PFSK-1 (cell line): ENCODE measurements at regions not wholly inside any gene's neighbourhood (a gene's known extent, or its start where the extent isn't known, plus 50 kb on each side); places are given as distances from the start of the nearest gene placed in this dataset.

Experiments
- FOXP2 ChIP-seq: optimal IDR thresholded peaks from 2 replicates; pipeline ENCODE3; 2011; ENCODE audit warnings: borderline replicate concordance, control low read depth, inconsistent platforms; ENCODE audit not compliant: insufficient read depth; ENCODE audit errors: extremely low read length, extremely low read depth
- POLR2AphosphoS5 ChIP-seq: IDR thresholded peaks from 2 replicates; pipeline ENCODE4 v1.6.1; 2012; ENCODE audit warnings: low read depth, mild to moderate bottlenecking, control low read depth, low read length, moderate library complexity
- SIN3A ChIP-seq: IDR thresholded peaks from 2 replicates; pipeline ENCODE4 v1.6.1; 2012; ENCODE audit warnings: mild to moderate bottlenecking, low read length, moderate library complexity, borderline replicate concordance; ENCODE audit not compliant: insufficient read depth
- TAF1 ChIP-seq: IDR thresholded peaks from 2 replicates; pipeline ENCODE4 v1.6.1; 2012; ENCODE audit warnings: low read length, control low read depth, borderline replicate concordance; ENCODE audit not compliant: insufficient read depth
- TF ChIP-seq, protein P1 (sequence below), 2 experiments: IDR thresholded peaks; 2 replicates each; pipeline versions ENCODE4 v1.6.1 to v1.8.0; 2011 to 2012; ENCODE audit warnings: low read depth in 2 of 2, low read length in 2 of 2, control low read depth in 1 of 2, inconsistent platforms in 1 of 2, mild to moderate bottlenecking in 1 of 2, moderate library complexity in 1 of 2; ENCODE audit not compliant: insufficient read depth in 1 of 2

GRCh38 chr12:18146363-18146762, 56.4 kb upstream of the RERGL start:
- TF ChIP-seq, protein P1, sequence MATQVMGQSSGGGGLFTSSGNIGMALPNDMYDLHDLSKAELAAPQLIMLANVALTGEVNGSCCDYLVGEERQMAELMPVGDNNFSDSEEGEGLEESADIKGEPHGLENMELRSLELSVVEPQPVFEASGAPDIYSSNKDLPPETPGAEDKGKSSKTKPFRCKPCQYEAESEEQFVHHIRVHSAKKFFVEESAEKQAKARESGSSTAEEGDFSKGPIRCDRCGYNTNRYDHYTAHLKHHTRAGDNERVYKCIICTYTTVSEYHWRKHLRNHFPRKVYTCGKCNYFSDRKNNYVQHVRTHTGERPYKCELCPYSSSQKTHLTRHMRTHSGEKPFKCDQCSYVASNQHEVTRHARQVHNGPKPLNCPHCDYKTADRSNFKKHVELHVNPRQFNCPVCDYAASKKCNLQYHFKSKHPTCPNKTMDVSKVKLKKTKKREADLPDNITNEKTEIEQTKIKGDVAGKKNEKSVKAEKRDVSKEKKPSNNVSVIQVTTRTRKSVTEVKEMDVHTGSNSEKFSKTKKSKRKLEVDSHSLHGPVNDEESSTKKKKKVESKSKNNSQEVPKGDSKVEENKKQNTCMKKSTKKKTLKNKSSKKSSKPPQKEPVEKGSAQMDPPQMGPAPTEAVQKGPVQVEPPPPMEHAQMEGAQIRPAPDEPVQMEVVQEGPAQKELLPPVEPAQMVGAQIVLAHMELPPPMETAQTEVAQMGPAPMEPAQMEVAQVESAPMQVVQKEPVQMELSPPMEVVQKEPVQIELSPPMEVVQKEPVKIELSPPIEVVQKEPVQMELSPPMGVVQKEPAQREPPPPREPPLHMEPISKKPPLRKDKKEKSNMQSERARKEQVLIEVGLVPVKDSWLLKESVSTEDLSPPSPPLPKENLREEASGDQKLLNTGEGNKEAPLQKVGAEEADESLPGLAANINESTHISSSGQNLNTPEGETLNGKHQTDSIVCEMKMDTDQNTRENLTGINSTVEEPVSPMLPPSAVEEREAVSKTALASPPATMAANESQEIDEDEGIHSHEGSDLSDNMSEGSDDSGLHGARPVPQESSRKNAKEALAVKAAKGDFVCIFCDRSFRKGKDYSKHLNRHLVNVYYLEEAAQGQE (IDR thresholded peaks at IDR 0.05; ENCODE audit: insufficient read depth in 1 of 2, low read depth in 2 of 2, low read length in 2 of 2): no peak
- TF ChIP-seq POLR2AphosphoS5 (no peak), TAF1 (no peak), FOXP2 (no peak), SIN3A (no peak)

DNA sequence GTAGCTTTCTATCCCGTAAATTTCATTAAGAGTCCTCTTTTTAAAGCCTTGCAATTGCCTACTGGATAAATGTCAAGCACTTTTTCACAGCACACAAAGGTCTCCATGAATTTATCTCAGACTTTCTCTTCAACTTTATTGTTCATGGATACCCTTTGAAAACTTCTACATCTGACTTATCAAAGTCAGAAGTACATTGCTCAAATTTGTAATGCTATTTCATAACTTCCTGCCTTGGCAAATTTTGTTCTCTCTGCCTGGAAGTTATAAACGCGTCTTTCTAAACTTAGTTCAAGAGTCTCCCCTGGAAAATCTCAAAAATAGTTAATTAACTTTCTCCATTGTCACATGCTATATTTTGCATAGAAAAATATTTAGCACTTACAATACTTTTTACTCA, 55.9 kb upstream of the RERGL start:
- TF ChIP-seq POLR2AphosphoS5: no peak
- no peak for TF ChIP-seq SIN3A
- TF ChIP-seq, protein P1 (IDR thresholded peaks at IDR 0.05; ENCODE audit: insufficient read depth in 1 of 2, low read depth in 2 of 2, low read length in 2 of 2): no peak

GRCh38 chr12:18141048-18141982, 51.3 kb upstream of the RERGL start:
- TF ChIP-seq POLR2AphosphoS5: no peak; the same call in 1 of the 2 replicates
- no peak for TF ChIP-seq FOXP2
- TF ChIP-seq SIN3A: peak; percentile 32; the same call in 1 of the 2 replicates
- TF ChIP-seq, protein P1 (IDR thresholded peaks at IDR 0.05; ENCODE audit: insufficient read depth in 1 of 2, low read depth in 2 of 2, low read length in 2 of 2): peak in 1 of 2 experiments; percentile 60; a peak in 1 of 4 replicates
- TF ChIP-seq TAF1: peak; percentile 52; the same call in 1 of the 2 replicates

DNA sequence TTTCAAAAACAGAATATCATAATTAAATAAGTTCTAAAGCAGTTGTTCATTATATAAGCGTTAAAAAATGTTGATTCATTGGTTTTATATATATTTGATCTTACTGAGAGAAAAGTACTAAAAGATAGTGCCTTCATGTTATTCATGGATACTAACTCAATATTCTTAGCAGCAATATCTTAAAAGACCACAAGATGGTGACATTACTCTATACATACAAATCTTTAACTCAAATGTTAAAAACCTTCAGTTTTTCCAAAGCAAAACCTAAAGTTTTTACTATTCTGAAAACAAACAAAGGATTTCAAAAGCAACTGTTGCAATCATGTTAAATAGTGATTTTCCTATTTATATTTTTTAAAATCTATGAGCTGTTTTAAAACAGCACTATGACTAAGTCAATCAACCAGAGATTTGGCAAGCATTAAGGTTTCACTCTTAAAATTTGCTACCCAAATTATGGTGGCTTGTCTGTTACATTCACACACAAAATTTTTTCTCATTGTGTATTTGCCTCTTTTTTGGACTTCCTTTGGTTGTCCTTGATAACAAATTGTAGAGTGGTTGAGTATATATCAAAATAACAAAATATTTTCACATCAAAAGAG, 50.1 kb upstream of the RERGL start:
- TF ChIP-seq SIN3A (no peak), FOXP2 (no peak), TAF1 (no peak), POLR2AphosphoS5 (no peak)
- TF ChIP-seq, protein P1 (IDR thresholded peaks at IDR 0.05; ENCODE audit: insufficient read depth in 1 of 2, low read depth in 2 of 2, low read length in 2 of 2): no peak
